Vagina (tissue), 2 donors: ENCODE measurements at regions not wholly inside any gene's neighbourhood (a gene's known extent, or its start where the extent isn't known, plus 50 kb on each side); places are given as distances from the start of the nearest gene placed in this dataset.

Source experiments
- CTCF ChIP-seq, 3 experiments: fragments of 450-650 bp in 2 of 3; fragments of 200-600 bp in 1 of 3; sonication (generic) in 1 of 3; IDR thresholded peaks; one replicate each; pipeline ENCODE4 v1.5.1; 2017 to 2019; ENCODE audit warnings: antibody characterized with exemption in 3 of 3, mild to moderate bottlenecking in 2 of 3, moderate library complexity in 2 of 3
- POLR2A ChIP-seq, 2 donors: fragments of 450-650 bp; IDR thresholded peaks; one replicate each; pipeline ENCODE4 v1.6.1; 2017; ENCODE audit warnings: antibody characterized with exemption in 2 of 2, mild to moderate bottlenecking in 2 of 2, moderate library complexity in 2 of 2
- POLR2AphosphoS5 ChIP-seq, 2 donors: sonication (generic); formaldehyde crosslinking; IDR thresholded peaks; one replicate each; pipeline ENCODE4 v1.9.0; 2017; ENCODE audit warnings: antibody characterized with exemption in 2 of 2, mild to moderate bottlenecking in 2 of 2, low read depth in 1 of 2; ENCODE audit not compliant: insufficient read depth in 1 of 2

- TF ChIP-seq CTCF (IDR thresholded peaks at IDR 0.05), result no peak
- no peak for TF ChIP-seq POLR2A (IDR thresholded peaks at IDR 0.05)
- no peak for TF ChIP-seq POLR2AphosphoS5 (IDR thresholded peaks at IDR 0.05; ENCODE audit: insufficient read depth in 1 of 2, low read depth in 1 of 2)
Observed at GRCh38 chr1:116228511-116228910, 117.3 kb downstream of the MAB21L3 start.
